ENCODE measurements at regions not wholly inside any gene's neighbourhood (a gene's known extent, or its start where the extent isn't known, plus 50 kb on each side); places are given as distances from the start of the nearest gene placed in this dataset.

DNA sequence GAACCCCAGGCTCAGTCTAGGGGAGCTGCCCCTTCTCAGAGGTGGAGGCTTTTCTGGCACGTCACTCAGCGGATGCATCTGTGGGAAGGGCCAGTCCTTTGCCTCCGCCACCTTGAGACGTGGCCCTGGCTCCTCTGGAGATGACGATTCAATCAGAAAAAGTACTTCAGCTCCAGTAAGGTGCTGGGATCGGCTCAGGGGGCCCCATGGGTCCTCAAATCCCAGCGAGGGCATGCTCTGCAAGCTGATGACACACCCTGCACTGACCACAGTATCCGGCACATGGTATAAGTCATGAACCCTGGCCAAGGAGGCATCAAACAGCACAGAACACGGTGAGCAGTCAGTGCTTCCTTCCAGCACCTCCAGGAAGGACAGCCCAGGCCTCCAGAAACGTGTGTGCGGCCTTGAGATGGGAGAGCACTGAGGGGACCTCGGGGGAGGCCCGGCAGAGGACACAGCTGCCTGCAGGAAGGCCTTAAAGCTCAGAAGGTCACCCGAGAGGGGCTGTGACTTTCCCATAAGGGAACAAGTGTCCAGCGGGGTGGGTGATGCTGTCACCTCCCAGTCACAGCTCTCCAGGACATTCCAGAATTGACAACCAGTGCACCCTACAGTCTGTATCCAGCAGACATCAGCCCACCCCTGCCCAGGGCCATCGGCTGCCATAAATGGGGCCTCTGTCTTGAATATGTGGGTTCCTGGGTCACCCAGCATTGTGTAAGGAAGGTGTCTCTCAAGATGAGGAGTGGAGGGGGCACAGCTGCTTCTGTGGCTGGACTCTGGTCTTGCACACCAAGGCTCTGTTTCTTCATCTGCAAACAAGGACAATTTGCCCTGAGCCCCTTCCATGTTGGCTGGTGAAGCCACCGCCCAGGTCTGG, 205.8 kb downstream of the NDUFA10 start:
- 78% methylated on average over 17 of the region's 17 CpGs for WGBS

DNA sequence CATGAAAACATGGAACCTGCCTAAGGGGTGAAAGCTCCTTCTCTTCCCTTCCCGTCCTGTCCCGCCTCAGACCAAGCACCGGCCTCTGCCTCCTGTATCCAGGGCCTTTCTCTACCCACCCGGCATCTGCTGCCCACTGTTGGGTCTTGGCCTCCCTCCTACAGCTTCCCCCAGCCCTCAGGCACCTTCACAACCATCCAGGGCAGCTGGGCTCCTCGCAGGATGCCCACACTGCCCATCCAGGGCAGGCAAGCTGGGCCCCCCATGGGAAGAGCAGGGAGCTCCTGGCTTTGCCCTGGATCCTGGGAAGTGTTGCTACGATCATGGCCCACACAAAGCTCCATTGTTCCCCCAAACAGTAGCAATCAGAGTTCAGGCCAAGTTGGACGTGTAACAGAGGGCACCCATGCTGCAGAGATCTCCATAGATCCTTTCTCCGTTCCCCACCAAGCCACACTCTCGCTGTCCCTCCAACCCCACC, 206.6 kb downstream of the NDUFA10 start:
- Histone ChIP-seq H3K27ac (ENCODE audit: low read depth in 1 of 2, low read length in 2 of 2) (no peak overlapping the region), H3K4me1 (ENCODE audit: control insufficient read depth in 4 of 4, insufficient read depth in 4 of 4, low read length in 3 of 4) (no peaks in the 10 kb centered on the region), H3K9me3 (ENCODE audit: control insufficient read depth in 4 of 4, low read length in 3 of 4) (no peaks in the 10 kb centered on the region), H3K27me3 (ENCODE audit: control insufficient read depth in 4 of 4, insufficient read depth in 4 of 4, low read length in 3 of 4) (no peaks in the 10 kb centered on the region), H3K9ac (ENCODE audit: low read depth in 1 of 2, low read length in 2 of 2) (no peak overlapping the region), H3K4me3 (ENCODE audit: low read depth in 1 of 3, low read length in 3 of 3) (no peak overlapping the region), H3K36me3 (ENCODE audit: control insufficient read depth in 4 of 4, insufficient read depth in 3 of 4, low read depth in 1 of 4, low read length in 3 of 4) (no peaks in the 10 kb centered on the region)
- WGBS, result 82% methylated on average over 9 of the region's 9 CpGs
- peak; percentile 17 for DNase-seq (ENCODE audit: low spot score)
- TF ChIP-seq HNF4G (IDR thresholded peaks at IDR 0.05), result no peak
- TF ChIP-seq YY1 (IDR thresholded peaks at IDR 0.05), result no peak
- TF ChIP-seq JUND (IDR thresholded peaks at IDR 0.05), result no peak
- TF ChIP-seq, protein P1, sequence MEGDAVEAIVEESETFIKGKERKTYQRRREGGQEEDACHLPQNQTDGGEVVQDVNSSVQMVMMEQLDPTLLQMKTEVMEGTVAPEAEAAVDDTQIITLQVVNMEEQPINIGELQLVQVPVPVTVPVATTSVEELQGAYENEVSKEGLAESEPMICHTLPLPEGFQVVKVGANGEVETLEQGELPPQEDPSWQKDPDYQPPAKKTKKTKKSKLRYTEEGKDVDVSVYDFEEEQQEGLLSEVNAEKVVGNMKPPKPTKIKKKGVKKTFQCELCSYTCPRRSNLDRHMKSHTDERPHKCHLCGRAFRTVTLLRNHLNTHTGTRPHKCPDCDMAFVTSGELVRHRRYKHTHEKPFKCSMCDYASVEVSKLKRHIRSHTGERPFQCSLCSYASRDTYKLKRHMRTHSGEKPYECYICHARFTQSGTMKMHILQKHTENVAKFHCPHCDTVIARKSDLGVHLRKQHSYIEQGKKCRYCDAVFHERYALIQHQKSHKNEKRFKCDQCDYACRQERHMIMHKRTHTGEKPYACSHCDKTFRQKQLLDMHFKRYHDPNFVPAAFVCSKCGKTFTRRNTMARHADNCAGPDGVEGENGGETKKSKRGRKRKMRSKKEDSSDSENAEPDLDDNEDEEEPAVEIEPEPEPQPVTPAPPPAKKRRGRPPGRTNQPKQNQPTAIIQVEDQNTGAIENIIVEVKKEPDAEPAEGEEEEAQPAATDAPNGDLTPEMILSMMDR (IDR thresholded peaks at IDR 0.05; ENCODE audit: low read depth, low read length, missing input control), result no peak
- TF ChIP-seq, protein P2, sequence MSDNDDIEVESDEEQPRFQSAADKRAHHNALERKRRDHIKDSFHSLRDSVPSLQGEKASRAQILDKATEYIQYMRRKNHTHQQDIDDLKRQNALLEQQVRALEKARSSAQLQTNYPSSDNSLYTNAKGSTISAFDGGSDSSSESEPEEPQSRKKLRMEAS (IDR thresholded peaks at IDR 0.05), result no peak
- TF ChIP-seq, protein P3, sequence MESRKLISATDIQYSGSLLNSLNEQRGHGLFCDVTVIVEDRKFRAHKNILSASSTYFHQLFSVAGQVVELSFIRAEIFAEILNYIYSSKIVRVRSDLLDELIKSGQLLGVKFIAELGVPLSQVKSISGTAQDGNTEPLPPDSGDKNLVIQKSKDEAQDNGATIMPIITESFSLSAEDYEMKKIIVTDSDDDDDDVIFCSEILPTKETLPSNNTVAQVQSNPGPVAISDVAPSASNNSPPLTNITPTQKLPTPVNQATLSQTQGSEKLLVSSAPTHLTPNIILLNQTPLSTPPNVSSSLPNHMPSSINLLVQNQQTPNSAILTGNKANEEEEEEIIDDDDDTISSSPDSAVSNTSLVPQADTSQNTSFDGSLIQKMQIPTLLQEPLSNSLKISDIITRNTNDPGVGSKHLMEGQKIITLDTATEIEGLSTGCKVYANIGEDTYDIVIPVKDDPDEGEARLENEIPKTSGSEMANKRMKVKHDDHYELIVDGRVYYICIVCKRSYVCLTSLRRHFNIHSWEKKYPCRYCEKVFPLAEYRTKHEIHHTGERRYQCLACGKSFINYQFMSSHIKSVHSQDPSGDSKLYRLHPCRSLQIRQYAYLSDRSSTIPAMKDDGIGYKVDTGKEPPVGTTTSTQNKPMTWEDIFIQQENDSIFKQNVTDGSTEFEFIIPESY (IDR thresholded peaks at IDR 0.05), result no peak
- TF ChIP-seq SP1 (IDR thresholded peaks at IDR 0.05), result no peak
- no peak for TF ChIP-seq GABPA (IDR thresholded peaks at IDR 0.05 in 1 of 2, conservative IDR thresholded peaks at IDR 0.05 in 1 of 2)

More for the DNA sequence above, 205.8 kb downstream of the NDUFA10 start:
- Histone ChIP-seq H3K9me3 (ENCODE audit: control insufficient read depth in 4 of 4, low read length in 3 of 4) (no peaks in the 10 kb centered on the region), H3K27ac (ENCODE audit: low read depth in 1 of 2, low read length in 2 of 2) (no peak overlapping the region), H3K36me3 (ENCODE audit: control insufficient read depth in 4 of 4, insufficient read depth in 3 of 4, low read depth in 1 of 4, low read length in 3 of 4) (no peaks in the 10 kb centered on the region), H3K4me3 (ENCODE audit: low read depth in 1 of 3, low read length in 3 of 3) (no peak overlapping the region), H3K4me1 (ENCODE audit: control insufficient read depth in 4 of 4, insufficient read depth in 4 of 4, low read length in 3 of 4) (no peaks in the 10 kb centered on the region), H3K27me3 (ENCODE audit: control insufficient read depth in 4 of 4, insufficient read depth in 4 of 4, low read length in 3 of 4) (no peaks in the 10 kb centered on the region), H3K9ac (ENCODE audit: low read depth in 1 of 2, low read length in 2 of 2) (no peak overlapping the region)
- TF ChIP-seq HNF4A (conservative IDR thresholded peaks at IDR 0.05) (no peak), RXRA (IDR thresholded peaks at IDR 0.05) (no peak), HNF4G (IDR thresholded peaks at IDR 0.05) (no peak), NR2F2 (IDR thresholded peaks at IDR 0.05) (no peak), SP1 (IDR thresholded peaks at IDR 0.05) (no peak), JUND (IDR thresholded peaks at IDR 0.05) (no peak), TAF1 (conservative IDR thresholded peaks at IDR 0.05) (no peak)
- TF ChIP-seq, protein P4, sequence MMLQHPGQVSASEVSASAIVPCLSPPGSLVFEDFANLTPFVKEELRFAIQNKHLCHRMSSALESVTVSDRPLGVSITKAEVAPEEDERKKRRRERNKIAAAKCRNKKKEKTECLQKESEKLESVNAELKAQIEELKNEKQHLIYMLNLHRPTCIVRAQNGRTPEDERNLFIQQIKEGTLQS (IDR thresholded peaks at IDR 0.05), result no peak
- TF ChIP-seq, protein P2 (IDR thresholded peaks at IDR 0.05), result no peak
- TF ChIP-seq, protein P5, sequence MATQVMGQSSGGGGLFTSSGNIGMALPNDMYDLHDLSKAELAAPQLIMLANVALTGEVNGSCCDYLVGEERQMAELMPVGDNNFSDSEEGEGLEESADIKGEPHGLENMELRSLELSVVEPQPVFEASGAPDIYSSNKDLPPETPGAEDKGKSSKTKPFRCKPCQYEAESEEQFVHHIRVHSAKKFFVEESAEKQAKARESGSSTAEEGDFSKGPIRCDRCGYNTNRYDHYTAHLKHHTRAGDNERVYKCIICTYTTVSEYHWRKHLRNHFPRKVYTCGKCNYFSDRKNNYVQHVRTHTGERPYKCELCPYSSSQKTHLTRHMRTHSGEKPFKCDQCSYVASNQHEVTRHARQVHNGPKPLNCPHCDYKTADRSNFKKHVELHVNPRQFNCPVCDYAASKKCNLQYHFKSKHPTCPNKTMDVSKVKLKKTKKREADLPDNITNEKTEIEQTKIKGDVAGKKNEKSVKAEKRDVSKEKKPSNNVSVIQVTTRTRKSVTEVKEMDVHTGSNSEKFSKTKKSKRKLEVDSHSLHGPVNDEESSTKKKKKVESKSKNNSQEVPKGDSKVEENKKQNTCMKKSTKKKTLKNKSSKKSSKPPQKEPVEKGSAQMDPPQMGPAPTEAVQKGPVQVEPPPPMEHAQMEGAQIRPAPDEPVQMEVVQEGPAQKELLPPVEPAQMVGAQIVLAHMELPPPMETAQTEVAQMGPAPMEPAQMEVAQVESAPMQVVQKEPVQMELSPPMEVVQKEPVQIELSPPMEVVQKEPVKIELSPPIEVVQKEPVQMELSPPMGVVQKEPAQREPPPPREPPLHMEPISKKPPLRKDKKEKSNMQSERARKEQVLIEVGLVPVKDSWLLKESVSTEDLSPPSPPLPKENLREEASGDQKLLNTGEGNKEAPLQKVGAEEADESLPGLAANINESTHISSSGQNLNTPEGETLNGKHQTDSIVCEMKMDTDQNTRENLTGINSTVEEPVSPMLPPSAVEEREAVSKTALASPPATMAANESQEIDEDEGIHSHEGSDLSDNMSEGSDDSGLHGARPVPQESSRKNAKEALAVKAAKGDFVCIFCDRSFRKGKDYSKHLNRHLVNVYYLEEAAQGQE (IDR thresholded peaks at IDR 0.05), result no peak
- TF ChIP-seq, protein P1 (IDR thresholded peaks at IDR 0.05; ENCODE audit: low read depth, low read length, missing input control), result no peak
- DNase-seq (ENCODE audit: low spot score), result peak; percentile 28

Measured in liver (tissue), 8 donors.